HepG2 (cell line): ENCODE measurements at regions not wholly inside any gene's neighbourhood (a gene's known extent, or its start where the extent isn't known, plus 50 kb on each side); places are given as distances from the start of the nearest gene placed in this dataset.

Source experiments
- ATAC-seq: fragments of 200-7000 bp; cut with Tn5 transposase; 3 replicates; pipeline ENCODE4 v1.9.1; 2020; ENCODE audit warnings: mild to moderate bottlenecking, moderate library complexity
- BruUV-seq: library from RNA; stranded (reverse); fragments of 400-500 nt; replicated peaks from 2 replicates; lab custom pipeline; 2021; lab: Mats Ljungman, UMichigan
- CTCF ChIA-PET: fragments of 300-600 bp; formaldehyde crosslinking; extraction: SDS; loops from one replicate; lab custom pipeline; 2021; ENCODE audit warnings: low total read pairs, inconsistent platforms, low intra/inter-chr PET ratio; lab: Yijun Ruan, JAX
- POLR2A ChIA-PET: fragments of 350-600 bp; sonication (Branson Sonifier 250); formaldehyde crosslinking; loops from one replicate; lab custom pipeline; 2020; ENCODE audit warnings: antibody characterized with exemption, inconsistent platforms; lab: Yijun Ruan, JAX
- DNase-seq: peaks from one replicate; pipeline ENCODE4 v3.0.0-alpha.2; 2015; ENCODE audit warnings: low spot score
- FAIRE-seq: peaks from 3 replicates; lab custom pipeline; 2011; peaks lifted over from hg19 to GRCh38; lab: Jason Lieb, UNC
- H2AFZ ChIP-seq: one replicate; pipeline ENCODE4 v1.6.1; 2011; ENCODE audit warnings: low read length, inconsistent platforms
- H3K27ac ChIP-seq: fragments of 300-600 bp; 3 replicates; pipeline ENCODE4 v1.8.0; 2011; ENCODE audit warnings: mixed run types, mild to moderate bottlenecking, mixed read lengths, low read length, inconsistent platforms; ENCODE audit not compliant: insufficient read depth; ENCODE audit errors: extremely low read length
- H3K27me3 ChIP-seq, 2 experiments: fragments of 200-600 bp in 1 of 2; 2 replicates in 1 of 2; 3 replicates in 1 of 2; pipeline versions ENCODE4 v1.6.0 to v1.8.0; 2011; ENCODE audit warnings: low read length in 2 of 2, mild to moderate bottlenecking in 2 of 2, moderate library complexity in 2 of 2, inconsistent platforms in 1 of 2; ENCODE audit not compliant: insufficient read depth in 2 of 2, control insufficient read depth in 1 of 2
- H3K36me3 ChIP-seq, 2 experiments: fragments of 200-600 bp in 1 of 2; replicated peaks in 1 of 2; 2 replicates in 1 of 2; 3 replicates in 1 of 2; pipeline versions ENCODE4 v1.5.1 to v1.8.0; 2011; ENCODE audit warnings: low read length in 2 of 2, inconsistent platforms in 1 of 2; ENCODE audit not compliant: insufficient read depth in 2 of 2, control insufficient read depth in 1 of 2
- H3K4me1 ChIP-seq: 2 replicates; pipeline ENCODE4 v1.5.1; 2012; ENCODE audit warnings: low read length, inconsistent platforms; ENCODE audit not compliant: insufficient read depth
- H3K4me2 ChIP-seq: 2 replicates; pipeline ENCODE4 v1.6.0; 2011; ENCODE audit warnings: low read depth, low read length, inconsistent platforms
- H3K4me3 ChIP-seq, 3 experiments: fragments of 200-600 bp in 1 of 3; sonication (generic), shearing (Covaris generic) in 1 of 3; replicated peaks in 1 of 3; 2 replicates each; pipeline ENCODE4 v1.5.1; 2011 to 2016; ENCODE audit warnings: low read length in 3 of 3, inconsistent platforms in 2 of 3, low read depth in 2 of 3, mild to moderate bottlenecking in 2 of 3, control low read depth in 1 of 3, mixed read lengths in 1 of 3; ENCODE audit not compliant: insufficient read depth in 1 of 3
- H3K79me2 ChIP-seq: one replicate; pipeline ENCODE4 v1.6.1; 2011; ENCODE audit warnings: low read length, inconsistent platforms; ENCODE audit not compliant: insufficient read depth
- H3K9ac ChIP-seq: 2 replicates; pipeline ENCODE4 v1.6.0; 2011; ENCODE audit warnings: mild to moderate bottlenecking, low read depth, low read length, inconsistent platforms; ENCODE audit not compliant: insufficient read depth
- H3K9me3 ChIP-seq: 2 replicates; pipeline ENCODE4 v1.5.1; 2012; ENCODE audit warnings: mild to moderate bottlenecking, low read length
- H4K20me1 ChIP-seq: 2 replicates; pipeline ENCODE4 v1.6.0; 2011; ENCODE audit warnings: inconsistent platforms, mild to moderate bottlenecking, low read length, moderate library complexity; ENCODE audit not compliant: insufficient read depth
- CENPX ChIP-seq: sonication (generic); formaldehyde crosslinking; IDR thresholded peaks from 2 replicates; pipeline ENCODE4 v1.9.0; 2021; ENCODE audit warnings: mild to moderate bottlenecking, missing genetic modification reagents, moderate library complexity
- FOXP1 ChIP-seq, 2 experiments: fragments of 450-650 bp in 1 of 2; IDR thresholded peaks; 2 replicates each; pipeline ENCODE4 v1.6.1; 2017 to 2018; ENCODE audit warnings: antibody characterized with exemption in 1 of 2
- HDAC1 ChIP-seq: sonication (generic); formaldehyde crosslinking; IDR thresholded peaks from 2 replicates; pipeline ENCODE4 v1.5.1; 2020; ENCODE audit warnings: mild to moderate bottlenecking, missing genetic modification reagents
- HMGXB4 ChIP-seq, 2 experiments: sonication (generic) in 1 of 2; formaldehyde crosslinking in 1 of 2; IDR thresholded peaks; 2 replicates each; pipeline versions ENCODE4 v1.4.0 to v1.6.1; 2018 to 2020; ENCODE audit warnings: missing genetic modification reagents in 2 of 2, borderline replicate concordance in 1 of 2, low read depth in 1 of 2, mild to moderate bottlenecking in 1 of 2, missing biosample characterization in 1 of 2
- HNRNPK ChIP-seq: fragments of 200-400 bp; formaldehyde crosslinking; IDR thresholded peaks from 2 replicates; pipeline ENCODE4 v1.6.1; 2018; ENCODE audit warnings: low read length, low read depth, moderate library complexity, mild to moderate bottlenecking; ENCODE audit not compliant: poor library complexity, severe bottlenecking
- HOXA3 ChIP-seq: sonication (generic); formaldehyde crosslinking; IDR thresholded peaks from 2 replicates; pipeline ENCODE4 v1.5.0; 2020; ENCODE audit warnings: missing genetic modification reagents
- SALL2 ChIP-seq: sonication (generic); formaldehyde crosslinking; IDR thresholded peaks from 2 replicates; pipeline ENCODE4 v1.8.1; 2023; ENCODE audit warnings: mild to moderate bottlenecking, missing genetic modification reagents, inconsistent platforms
- SPEN ChIP-seq: sonication (generic); formaldehyde crosslinking; IDR thresholded peaks from 2 replicates; pipeline ENCODE4 v1.5.1; 2020; ENCODE audit warnings: low read depth, mild to moderate bottlenecking, missing genetic modification reagents
- ZNF160 ChIP-seq: sonication (generic); formaldehyde crosslinking; IDR thresholded peaks from 2 replicates; pipeline ENCODE4 v1.8.0; 2022; ENCODE audit warnings: mild to moderate bottlenecking, inconsistent platforms, missing genetic modification reagents
- ZNF224 ChIP-seq: sonication (generic); formaldehyde crosslinking; IDR thresholded peaks from 2 replicates; pipeline ENCODE4 v1.5.0; 2020; ENCODE audit warnings: mild to moderate bottlenecking, missing genetic modification reagents
- ZNF260 ChIP-seq: sonication (generic); formaldehyde crosslinking; IDR thresholded peaks from 2 replicates; pipeline ENCODE4 v1.4.0; 2020; ENCODE audit warnings: missing genetic modification reagents, low read depth, mild to moderate bottlenecking, borderline replicate concordance
- ZNF331 ChIP-seq: sonication (generic); formaldehyde crosslinking; IDR thresholded peaks from 2 replicates; pipeline ENCODE4 v1.4.0; 2020; ENCODE audit warnings: missing genetic modification reagents
- ZNF615 ChIP-seq: sonication (generic); formaldehyde crosslinking; IDR thresholded peaks from 2 replicates; pipeline ENCODE4 v1.5.0; 2020; ENCODE audit warnings: mild to moderate bottlenecking, missing genetic modification reagents, borderline replicate concordance
- WGBS: methylation state at CpG from one replicate; pipeline ENCODE4 v1.1.6; 2017; ENCODE audit warnings: low lambda C conversion rate; 5-methylcytosine and 5-hydroxymethylcytosine counted together
- in situ Hi-C: cut with HindIII; loops from 2 replicates; pipeline ENCODE4 v1.10.0; 2017; ENCODE audit warnings: low pct_unique_long_range_greater_than_20kb; ENCODE audit not compliant: extremely low pct_ligation_motif_present
- intact Hi-C: fragments of 100-400 bp; cut with micrococcal nuclease; formaldehyde crosslinking; loops from one replicate; pipeline ENCODE4 v1.10.0; 2022; ENCODE audit not compliant: unreplicated experiment

- in situ Hi-C loops (no loop called here), intact Hi-C loops (no loop called here)
- DNase-seq (no peak), FAIRE-seq (no peak), ATAC-seq (no peak)
- Histone ChIP-seq H3K4me2 (no peak overlapping the region), H3K9ac (no peak overlapping the region), H4K20me1 (no peaks in the 10 kb centered on the region), H3K4me3 (no peak overlapping the region), H3K27me3 (no peaks in the 10 kb centered on the region; a peak in 1 of 5 replicates), H2AFZ (no peak overlapping the region), H3K27ac (no peak overlapping the region), H3K79me2 (no peaks in the 10 kb centered on the region), H3K36me3 (no peaks in the 10 kb centered on the region), H3K9me3 (no peaks in the 10 kb centered on the region), H3K4me1 (no peaks in the 10 kb centered on the region)
- WGBS: 0% methylated on average over 1 of the region's 1 CpG
- BruUV-seq: no TSS peak
- POLR2A ChIA-PET: no interaction called here
- TF ChIP-seq HNRNPK: peak; percentile 69
- no peak for TF ChIP-seq ZNF331
- CTCF ChIA-PET: no interaction called here
Observed at GRCh38 chr11:98955551-98955950, 65.2 kb upstream of the CNTN5 start.

- no peaks in the 10 kb centered on the region for H3K4me1 ChIP-seq
- no peak overlapping the region for H3K9ac ChIP-seq
- in situ Hi-C loops: no loop called here
- H2AFZ ChIP-seq: no peak overlapping the region
- WGBS: 1% methylated on average over 3 of the region's 3 CpGs
- H3K36me3 ChIP-seq: no peaks in the 10 kb centered on the region
- peaks cover 5% of the 10 kb centered on the region; the same call in 1 of the 2 replicates for H3K9me3 ChIP-seq
- POLR2A ChIA-PET: no interaction called here
- H3K79me2 ChIP-seq: no peaks in the 10 kb centered on the region
- H3K4me2 ChIP-seq: no peak overlapping the region
- CTCF ChIA-PET: no interaction called here
- FAIRE-seq (no peak), ATAC-seq (no peak), DNase-seq (no peak)
- H4K20me1 ChIP-seq: no peaks in the 10 kb centered on the region
- no peak overlapping the region for H3K4me3 ChIP-seq
- intact Hi-C loops: no loop called here
- H3K27ac ChIP-seq: no peak overlapping the region
- no TSS peak for BruUV-seq
- TF ChIP-seq ZNF615 (CRISPR knock-in tag): no peak
- no peak for TF ChIP-seq ZNF224 (CRISPR knock-in tag)
- no peak for TF ChIP-seq HDAC1 (CRISPR knock-in tag)
- no peak for TF ChIP-seq CENPX
- no peak for TF ChIP-seq ZNF160 (CRISPR knock-in tag)
- no peak for TF ChIP-seq HOXA3 (CRISPR knock-in tag)
- no peak for TF ChIP-seq ZNF260
- no peak for TF ChIP-seq SALL2
- no peak for TF ChIP-seq FOXP1 (IDR thresholded peaks at IDR 0.05)
- no peak for TF ChIP-seq FOXP1 (CRISPR knock-in tag; IDR thresholded peaks at IDR 0.05)
- TF ChIP-seq HMGXB4 (CRISPR knock-in tag; IDR thresholded peaks at IDR 0.05; ENCODE audit: borderline replicate concordance in 1 of 2, low read depth in 1 of 2): no peak
- no peak for TF ChIP-seq SPEN (CRISPR knock-in tag)
- H3K27me3 ChIP-seq: no peaks in the 10 kb centered on the region
Observed at GRCh38 chr11:98964146-98964545, 56.6 kb upstream of the CNTN5 start.
